ENCODE measurements at regions not wholly inside any gene's neighbourhood (a gene's known extent, or its start where the extent isn't known, plus 50 kb on each side); places are given as distances from the start of the nearest gene placed in this dataset.

- Histone ChIP-seq H3K4me3 (ENCODE audit: extremely low read depth in 1 of 4, insufficient read depth in 2 of 4, low read depth in 3 of 4, low read length in 4 of 4) (no peak overlapping the region), H2BK12ac (ENCODE audit: low read depth, low read length) (no peak overlapping the region), H2BK20ac (ENCODE audit: low read length) (no peak overlapping the region), H3K36me3 (ENCODE audit: control insufficient read depth in 2 of 4, insufficient read depth in 4 of 4, low read length in 3 of 4) (no peaks in the 10 kb centered on the region), H2BK5ac (ENCODE audit: low read depth, low read length) (no peak overlapping the region), H2AK5ac (ENCODE audit: low read depth, low read length) (no peak overlapping the region), H3K27me3 (replicated peaks in 1 of 4; ENCODE audit: control insufficient read depth in 3 of 4, extremely low read depth in 1 of 4, insufficient read depth in 3 of 4, low read length in 3 of 4) (no peaks in the 10 kb centered on the region), H3K56ac (replicated peaks; ENCODE audit: insufficient read length, low read depth, low read length) (no peak overlapping the region), H3K4ac (replicated peaks; ENCODE audit: insufficient read length, low read depth, low read length) (no peak overlapping the region), H3K79me2 (ENCODE audit: control insufficient read depth in 1 of 2, insufficient read depth in 2 of 2, low read length in 2 of 2) (no peaks in the 10 kb centered on the region), H3K9me3 (ENCODE audit: insufficient read depth in 2 of 2, low read depth in 1 of 2, low read length in 1 of 2) (0 out of 4 replicates have a peak, but pooled peaks cover 0 to 2% of the 10 kb centered on the region in 2 experiments), H3K14ac (ENCODE audit: insufficient read length) (no peak overlapping the region), H3K23me2 (ENCODE audit: low read depth, low read length) (no peaks in the 10 kb centered on the region), H2BK120ac (replicated peaks; ENCODE audit: low read depth, low read length) (no peak overlapping the region), H4K91ac (replicated peaks; ENCODE audit: insufficient read length, low read length) (no peak overlapping the region), H3K4me2 (ENCODE audit: insufficient read depth in 1 of 2, low read depth in 2 of 2, low read length in 2 of 2) (no peak overlapping the region), H3K9ac (replicated peaks in 1 of 4; ENCODE audit: extremely low read depth in 1 of 4, low read depth in 3 of 4, low read length in 3 of 4) (no peak overlapping the region), H2AFZ (ENCODE audit: low read length) (no peak overlapping the region), H3K79me1 (ENCODE audit: low read depth, low read length) (no peaks in the 10 kb centered on the region), H3K4me1 (replicated peaks in 1 of 4; ENCODE audit: control insufficient read depth in 3 of 4, insufficient read depth in 4 of 4, low read length in 3 of 4) (peaks cover 0 to 3% (median 0%) of the 10 kb centered on the region in 4 experiments; a peak in 1 of 7 replicates), H4K5ac (ENCODE audit: insufficient read length, low read depth, low read length) (no peak overlapping the region), H4K20me1 (replicated peaks in 1 of 2; ENCODE audit: control insufficient read depth in 1 of 2, insufficient read depth in 2 of 2, low read length in 2 of 2) (no peaks in the 10 kb centered on the region), H3K23ac (ENCODE audit: insufficient read length) (no peak overlapping the region), H3K18ac (ENCODE audit: extremely low read depth, low read length) (no peak overlapping the region), H2BK15ac (ENCODE audit: low read length) (no peak overlapping the region), H3K27ac (ENCODE audit: low read depth, low read length) (no peak overlapping the region), H4K8ac (ENCODE audit: extremely low read depth, insufficient read depth, low read length) (no peak overlapping the region)
- FAIRE-seq = no peak
- ChIA-PET POLR2A (ENCODE audit: partially characterized antibody) (no interaction called here), CTCF (ENCODE audit: partially characterized antibody) (interaction anchor here (0.5 to 1.5 kb wide), 6 partner anchors 16 to 432 kb away, joined by 3 to 5 read pairs (median 3); no protein-coding TSS in a partner anchor)
- peak in 1 of 2 experiments; percentile 8 for DNase-seq (ENCODE audit: low read depth in 1 of 2, low spot score in 2 of 2)
- 82% methylated on average over 7 of the region's 7 CpGs; no CpG with 5 or more reads in 1 of the 2 experiments for WGBS, 2 experiments (ENCODE audit: extremely low coverage in 1 of 2, insufficient coverage in 1 of 2, insufficient read length in 1 of 2, insufficient replicate concordance in 2 of 2, low coverage in 1 of 2, low lambda C conversion rate in 2 of 2, missing lambda C conversion rate in 1 of 2)
- TF ChIP-seq JUND (IDR thresholded peaks at IDR 0.05; ENCODE audit: low read length) (no peak), USF2 (IDR thresholded peaks at IDR 0.05; ENCODE audit: low read length) (no peak), POU5F1 (IDR thresholded peaks at IDR 0.05; ENCODE audit: low read depth, low read length) (no peak), EZH2 (IDR thresholded peaks at IDR 0.05; ENCODE audit: low read depth, low read length, severe bottlenecking) (no peak)
These were observed 143.9 kb downstream of the ANKRD60 start for GRCh38 chr20:58084566-58084965.

Measured in H1 (cell line).